IgD-negative memory B cell (primary cell): ENCODE measurements at regions not wholly inside any gene's neighbourhood (a gene's known extent, or its start where the extent isn't known, plus 50 kb on each side); places are given as distances from the start of the nearest gene placed in this dataset.

Source experiments
- H3K27ac Mint-ChIP-seq, 3 donors: one replicate each; pipeline ENCODE4 v1.8.0; 2020 to 2022; ENCODE audit warnings: mild to moderate bottlenecking in 3 of 3, mixed read lengths in 3 of 3, moderate library complexity in 1 of 3
- H3K27me3 Mint-ChIP-seq: one replicate; pipeline ENCODE4 v1.8.0; 2021; ENCODE audit warnings: mixed read lengths
- H3K36me3 Mint-ChIP-seq: one replicate; pipeline ENCODE4 v1.8.0; 2020; ENCODE audit warnings: mild to moderate bottlenecking, mixed read lengths
- H3K4me1 Mint-ChIP-seq, 3 donors: one replicate each; pipeline ENCODE4 v1.8.0; 2020 to 2022; ENCODE audit warnings: mixed read lengths in 3 of 3, mild to moderate bottlenecking in 1 of 3
- H3K4me3 Mint-ChIP-seq, 4 donors: one replicate each; pipeline ENCODE4 v1.8.0; 2020 to 2022; ENCODE audit warnings: mild to moderate bottlenecking in 4 of 4, mixed read lengths in 4 of 4, moderate library complexity in 3 of 4
- H3K9me3 Mint-ChIP-seq, 3 donors: one replicate each; pipeline ENCODE4 v1.8.0; 2020 to 2021; ENCODE audit warnings: mixed read lengths in 3 of 3, mild to moderate bottlenecking in 1 of 3

GRCh38 chr6:92043777-92044176 is 1375.6 kb downstream of the EPHA7 start:
- no peaks in the 10 kb centered on the region for H3K36me3 Mint-ChIP-seq
- no peaks in the 10 kb centered on the region for H3K27me3 Mint-ChIP-seq
- peaks cover 0 to 3% (median 0%) of the 10 kb centered on the region in 3 donors for H3K4me1 Mint-ChIP-seq
- H3K9me3 Mint-ChIP-seq: peaks cover 0 to 5% (median 3%) of the 10 kb centered on the region in 3 donors
- no peak overlapping the region for H3K4me3 Mint-ChIP-seq
- H3K27ac Mint-ChIP-seq: no peak overlapping the region

DNA sequence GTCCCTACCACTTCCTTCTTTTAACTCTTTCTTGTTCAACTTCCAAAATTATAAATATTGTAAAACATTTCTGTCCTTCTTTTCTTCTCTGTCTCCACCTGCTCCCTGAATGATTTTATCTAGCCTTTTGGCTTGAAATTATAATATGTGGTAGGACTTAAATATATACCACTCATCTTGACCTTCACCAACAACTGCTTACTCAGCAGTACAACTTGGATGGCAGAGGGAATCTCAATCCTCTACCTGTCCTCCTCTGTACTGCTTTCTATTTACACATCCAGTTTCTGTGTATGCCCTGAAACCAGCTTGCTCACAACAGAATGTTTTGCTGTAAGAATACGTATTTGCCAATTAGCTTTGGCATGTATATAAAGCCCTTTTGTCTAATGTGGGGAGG is 1392.5 kb downstream of the EPHA7 start:
- Mint-ChIP-seq H3K27me3 (no peaks in the 10 kb centered on the region), H3K9me3 (peaks cover 2 to 4% (median 4%) of the 10 kb centered on the region in 3 donors), H3K36me3 (no peaks in the 10 kb centered on the region), H3K27ac (no peak overlapping the region), H3K4me1 (no peaks in the 10 kb centered on the region), H3K4me3 (no peak overlapping the region)

DNA sequence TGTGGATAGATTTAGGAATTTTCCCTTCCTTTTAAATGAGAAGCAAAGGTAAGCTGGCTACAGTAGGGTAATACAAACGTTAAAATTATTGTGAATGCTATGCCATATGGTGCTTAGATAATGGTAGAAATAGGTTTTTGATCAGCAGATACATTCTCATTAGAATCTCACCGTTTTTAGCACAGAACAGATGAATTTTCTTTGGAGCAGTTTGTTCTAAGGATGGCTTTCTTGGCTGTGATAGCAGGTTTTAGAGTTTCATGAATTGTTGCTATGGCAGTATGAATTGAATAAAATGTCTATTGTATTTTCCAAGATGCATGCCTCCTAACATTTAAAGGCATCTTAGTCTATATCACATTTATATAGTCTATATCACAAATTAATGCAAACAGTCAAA is 1394.5 kb downstream of the EPHA7 start:
- Mint-ChIP-seq H3K4me3 (no peak overlapping the region), H3K9me3 (peaks cover 0 to 6% (median 2%) of the 10 kb centered on the region in 3 donors), H3K27me3 (no peaks in the 10 kb centered on the region), H3K36me3 (no peaks in the 10 kb centered on the region), H3K4me1 (no peaks in the 10 kb centered on the region), H3K27ac (no peak overlapping the region)

- Mint-ChIP-seq H3K9me3 (peaks cover 0 to 6% (median 2%) of the 10 kb centered on the region in 3 donors), H3K4me1 (no peaks in the 10 kb centered on the region), H3K36me3 (no peaks in the 10 kb centered on the region), H3K27me3 (no peaks in the 10 kb centered on the region), H3K27ac (no peak overlapping the region), H3K4me3 (no peak overlapping the region)
Observed at GRCh38 chr6:92024110-92024509, 1395.2 kb downstream of the EPHA7 start.

- Mint-ChIP-seq H3K9me3 (peaks cover 0 to 6% (median 2%) of the 10 kb centered on the region in 3 donors), H3K4me3 (no peak overlapping the region), H3K27ac (no peak overlapping the region), H3K27me3 (no peaks in the 10 kb centered on the region), H3K36me3 (no peaks in the 10 kb centered on the region), H3K4me1 (no peaks in the 10 kb centered on the region)
Observed at GRCh38 chr6:92023410-92023966, 1395.9 kb downstream of the EPHA7 start.

- H3K9me3 Mint-ChIP-seq: peaks cover 2 to 13% (median 4%) of the 10 kb centered on the region in 3 donors
Observed at GRCh38 chr6:92011681-92012245, 1407.6 kb downstream of the EPHA7 start.

DNA sequence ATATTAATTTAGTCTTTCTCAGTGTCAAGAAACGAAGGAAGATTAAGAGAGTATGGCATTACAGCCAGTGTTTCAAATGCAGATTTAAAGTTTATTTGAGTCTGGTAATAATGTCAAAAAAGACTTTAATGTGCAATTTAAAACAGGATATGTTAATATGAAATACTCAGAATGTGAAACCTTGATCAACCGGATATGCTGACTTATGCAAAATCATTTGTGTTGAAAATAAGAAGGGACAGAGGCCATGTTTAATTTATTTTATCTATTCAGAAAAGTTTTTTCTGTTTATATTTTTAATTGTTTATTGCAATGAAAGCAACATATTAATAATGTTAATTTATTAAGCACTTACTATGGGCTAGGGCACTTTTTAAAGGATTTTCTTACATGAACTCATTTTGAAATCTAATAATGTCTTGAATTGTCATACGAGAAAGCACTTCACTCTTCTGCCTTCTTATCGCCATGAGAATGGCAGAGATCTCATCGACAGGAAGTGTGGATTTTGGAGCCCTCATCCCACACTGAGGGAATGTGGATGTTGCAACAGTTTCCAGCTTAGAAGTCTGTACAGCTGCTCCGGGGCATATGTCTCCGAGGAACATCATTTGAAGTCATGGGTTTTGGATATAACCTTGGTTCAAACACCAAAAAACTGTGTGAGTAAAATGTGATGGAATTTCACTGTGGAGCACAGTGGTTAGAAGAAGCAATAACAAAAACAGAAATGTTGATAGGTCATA is 1410.4 kb downstream of the EPHA7 start:
- Mint-ChIP-seq H3K36me3 (no peaks in the 10 kb centered on the region), H3K4me3 (no peak overlapping the region), H3K27ac (no peak overlapping the region), H3K4me1 (no peaks in the 10 kb centered on the region), H3K9me3 (peaks cover 1 to 11% (median 4%) of the 10 kb centered on the region in 3 donors), H3K27me3 (no peaks in the 10 kb centered on the region)

More at GRCh38 chr6:92011681-92012245, 1407.6 kb downstream of the EPHA7 start:
- H3K27me3 Mint-ChIP-seq: no peaks in the 10 kb centered on the region
- no peak overlapping the region for H3K4me3 Mint-ChIP-seq
- no peak overlapping the region for H3K27ac Mint-ChIP-seq
- no peaks in the 10 kb centered on the region for H3K4me1 Mint-ChIP-seq
- H3K36me3 Mint-ChIP-seq: no peaks in the 10 kb centered on the region

DNA sequence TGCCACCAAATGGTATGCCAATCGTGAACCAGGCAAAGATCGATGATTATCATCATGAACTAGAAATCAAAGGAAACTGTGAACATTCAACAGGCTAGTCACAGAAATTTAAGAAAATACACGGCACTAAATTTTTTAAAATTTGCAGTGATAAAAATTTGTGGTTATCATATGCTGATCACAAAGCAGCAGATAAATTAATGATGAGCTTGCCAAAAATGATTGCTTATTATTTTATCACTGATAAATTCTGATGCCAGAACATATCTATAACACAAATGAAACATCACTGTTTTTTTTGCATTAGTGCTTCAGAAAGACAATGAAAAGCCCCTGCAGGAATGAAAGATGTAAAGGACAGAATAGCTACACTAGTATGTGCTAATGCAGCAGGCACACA is 1413.2 kb upstream of the MAP3K7 start:
- no peaks in the 10 kb centered on the region for H3K27me3 Mint-ChIP-seq
- H3K36me3 Mint-ChIP-seq: no peaks in the 10 kb centered on the region
- H3K4me1 Mint-ChIP-seq: no peaks in the 10 kb centered on the region
- H3K27ac Mint-ChIP-seq: no peak overlapping the region
- no peak overlapping the region for H3K4me3 Mint-ChIP-seq
- H3K9me3 Mint-ChIP-seq: peaks cover 2 to 19% (median 3%) of the 10 kb centered on the region in 3 donors

DNA sequence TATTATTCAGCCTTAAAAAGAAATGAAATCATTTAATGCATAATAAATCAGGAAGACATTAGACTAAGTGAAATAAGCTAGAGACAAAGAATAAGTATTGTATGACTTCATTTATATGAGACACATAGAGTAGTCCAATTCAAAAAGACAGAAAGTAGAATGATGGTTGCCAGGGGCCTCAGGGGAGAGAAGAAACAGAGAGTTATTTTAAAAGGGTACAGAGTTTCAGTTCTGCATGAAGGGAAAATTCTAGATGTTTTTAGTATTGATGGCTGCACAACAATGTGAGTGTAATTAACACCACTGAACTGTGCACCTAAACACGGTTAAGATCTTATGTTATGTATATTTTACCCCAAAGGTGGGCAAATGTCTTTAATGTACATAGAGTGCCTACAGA is 1407.9 kb upstream of the MAP3K7 start:
- Mint-ChIP-seq H3K4me1 (no peaks in the 10 kb centered on the region), H3K27ac (no peak overlapping the region), H3K36me3 (no peaks in the 10 kb centered on the region), H3K9me3 (peaks cover 4 to 29% (median 4%) of the 10 kb centered on the region in 3 donors), H3K4me3 (no peak overlapping the region), H3K27me3 (no peaks in the 10 kb centered on the region)

GRCh38 chr6:91982559-91982958 is 1395.7 kb upstream of the MAP3K7 start:
- H3K27me3 Mint-ChIP-seq: no peaks in the 10 kb centered on the region
- no peaks in the 10 kb centered on the region for H3K4me1 Mint-ChIP-seq
- H3K9me3 Mint-ChIP-seq: peaks cover 0 to 4% (median 4%) of the 10 kb centered on the region in 3 donors
- no peak overlapping the region for H3K4me3 Mint-ChIP-seq
- no peak overlapping the region for H3K27ac Mint-ChIP-seq
- no peaks in the 10 kb centered on the region for H3K36me3 Mint-ChIP-seq

DNA sequence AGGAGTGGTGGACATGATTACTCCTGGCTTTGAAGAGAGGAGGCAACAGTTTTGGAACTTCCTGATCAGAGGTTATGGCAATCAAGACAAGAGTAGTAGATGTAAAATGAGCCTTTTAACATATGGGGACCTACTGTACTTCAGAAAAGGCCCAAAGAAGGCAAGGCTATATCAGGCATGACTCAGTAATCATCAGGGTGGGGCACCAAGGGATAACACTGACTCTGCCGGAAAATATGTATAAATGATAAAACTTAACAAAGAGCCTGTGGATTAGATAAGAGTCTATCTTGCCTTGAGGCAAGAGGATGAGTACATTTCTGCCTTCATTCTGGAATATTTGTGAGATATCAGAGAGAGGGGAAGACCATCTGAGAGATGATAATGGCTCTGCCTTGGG is 1389.9 kb upstream of the MAP3K7 start:
- Mint-ChIP-seq H3K27me3 (no peaks in the 10 kb centered on the region), H3K27ac (no peak overlapping the region), H3K9me3 (peaks cover 3 to 6% (median 4%) of the 10 kb centered on the region in 3 donors), H3K4me1 (peaks cover 0 to 2% (median 0%) of the 10 kb centered on the region in 3 donors), H3K4me3 (no peak overlapping the region), H3K36me3 (no peaks in the 10 kb centered on the region)

- Mint-ChIP-seq H3K4me1 (peaks cover 0 to 2% (median 0%) of the 10 kb centered on the region in 3 donors), H3K36me3 (no peaks in the 10 kb centered on the region), H3K27ac (no peak overlapping the region), H3K4me3 (no peak overlapping the region), H3K9me3 (peaks cover 5 to 12% (median 6%) of the 10 kb centered on the region in 3 donors), H3K27me3 (no peaks in the 10 kb centered on the region)
Observed at GRCh38 chr6:91970700-91971099, 1383.8 kb upstream of the MAP3K7 start.

GRCh38 chr6:91965872-91966271 is 1379.0 kb upstream of the MAP3K7 start:
- H3K9me3 Mint-ChIP-seq: peaks cover 3 to 28% (median 8%) of the 10 kb centered on the region in 3 donors
- no peaks in the 10 kb centered on the region for H3K27me3 Mint-ChIP-seq
- peaks cover 4% of the 10 kb centered on the region for H3K36me3 Mint-ChIP-seq
- H3K4me3 Mint-ChIP-seq: no peak overlapping the region
- no peak overlapping the region for H3K27ac Mint-ChIP-seq
- H3K4me1 Mint-ChIP-seq: no peaks in the 10 kb centered on the region

- H3K27ac Mint-ChIP-seq: peak overlapping the region in 1 of 3 donors; percentile 27
- H3K27me3 Mint-ChIP-seq: no peaks in the 10 kb centered on the region
- H3K4me1 Mint-ChIP-seq: no peaks in the 10 kb centered on the region
- H3K36me3 Mint-ChIP-seq: peaks cover 4% of the 10 kb centered on the region
- peaks cover 7 to 34% (median 10%) of the 10 kb centered on the region in 3 donors for H3K9me3 Mint-ChIP-seq
- no peak overlapping the region for H3K4me3 Mint-ChIP-seq
Observed at GRCh38 chr6:91961671-91962070, 1374.8 kb upstream of the MAP3K7 start.

DNA sequence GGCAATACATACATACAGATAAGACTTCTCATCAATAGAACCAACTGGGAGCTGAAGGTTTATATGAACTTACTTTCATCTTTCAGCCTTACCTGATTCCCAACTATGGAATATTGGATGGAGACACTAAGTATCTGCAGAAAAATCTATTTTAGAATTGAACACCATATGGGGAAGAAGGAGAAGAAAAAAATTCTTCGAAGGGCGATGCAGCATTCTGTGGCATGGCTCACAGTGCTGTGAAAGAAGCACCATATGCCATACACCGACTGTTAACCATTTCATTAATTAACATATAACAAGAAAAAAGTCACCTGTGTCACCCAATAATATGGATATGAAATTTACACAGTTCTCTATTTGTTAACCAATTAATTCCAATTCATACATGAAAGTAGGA is 1374.4 kb upstream of the MAP3K7 start:
- Mint-ChIP-seq H3K9me3 (peaks cover 7 to 29% (median 9%) of the 10 kb centered on the region in 3 donors), H3K27me3 (no peaks in the 10 kb centered on the region), H3K4me3 (no peak overlapping the region), H3K27ac (no peak overlapping the region), H3K36me3 (peaks cover 4% of the 10 kb centered on the region), H3K4me1 (no peaks in the 10 kb centered on the region)
